HFF-Myc (cell line): ENCODE measurements at regions not wholly inside any gene's neighbourhood (a gene's known extent, or its start where the extent isn't known, plus 50 kb on each side); places are given as distances from the start of the nearest gene placed in this dataset.

Source experiments
- DNase-seq: peaks from one replicate; pipeline ENCODE4 v3.0.0-alpha.2; 2011; ENCODE audit warnings: low read depth; ENCODE audit errors: extremely low read depth
- H3K4me3 ChIP-seq: replicated peaks from 2 replicates; pipeline ENCODE4 v1.5.1; 2011; ENCODE audit warnings: low read depth, mild to moderate bottlenecking, control low read depth, low read length
- CTCF ChIP-seq: IDR thresholded peaks from 2 replicates; pipeline ENCODE4 v1.5.1; 2012; ENCODE audit warnings: mild to moderate bottlenecking, low read depth, low read length, control low read depth; ENCODE audit errors: missing control alignments

DNA sequence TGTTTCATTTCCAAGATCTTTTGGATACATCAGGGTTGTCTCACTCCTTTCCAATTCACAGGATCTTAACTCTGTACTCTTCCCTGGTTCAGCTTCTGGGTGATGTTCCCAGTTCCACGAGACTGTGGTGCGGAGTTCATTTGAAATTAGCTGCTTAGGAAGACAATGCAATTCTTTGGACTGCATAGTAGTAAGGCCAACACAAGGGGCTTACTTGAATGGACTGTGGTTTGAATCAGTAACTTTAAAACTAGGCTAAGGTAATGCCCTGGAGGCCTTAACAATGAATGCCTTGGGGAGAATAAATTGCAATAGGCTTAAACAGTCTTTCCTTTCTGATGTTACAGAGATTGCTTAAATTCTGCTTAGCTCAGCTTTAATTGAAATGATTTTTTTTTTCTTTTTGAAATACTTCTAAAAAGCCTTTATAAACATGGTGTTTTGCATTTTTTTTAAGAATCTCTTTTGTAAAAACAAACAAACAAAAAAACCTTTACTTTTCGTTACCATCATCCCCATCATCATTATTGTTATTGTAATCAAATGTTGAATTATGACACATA lies 133.8 kb upstream of the MEF2C start:
- DNase-seq, result no peak
- TF ChIP-seq CTCF, result no peak
- H3K4me3 ChIP-seq, result no peak overlapping the region

DNA sequence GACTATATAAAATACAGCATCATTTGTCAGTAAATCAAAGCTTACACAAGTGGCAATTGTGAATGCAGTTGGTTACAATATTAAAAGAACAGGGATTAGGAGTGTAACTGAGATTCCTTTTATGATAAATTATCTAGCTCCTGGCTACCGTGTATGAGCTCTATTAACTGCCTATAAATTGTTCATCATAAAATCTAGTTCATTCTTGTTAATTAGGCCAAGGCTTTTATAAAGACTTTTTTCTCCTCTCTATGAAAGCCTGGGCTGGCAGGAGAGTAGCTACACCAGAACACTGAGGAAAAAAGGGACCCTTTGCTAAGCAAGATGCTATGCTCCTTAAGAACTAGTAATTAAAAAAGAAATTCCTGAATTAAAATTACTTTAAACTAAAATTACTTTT lies 132.4 kb upstream of the MEF2C start:
- no peak for DNase-seq
- TF ChIP-seq CTCF, result no peak
- H3K4me3 ChIP-seq, result no peak overlapping the region

- no peak overlapping the region for H3K4me3 ChIP-seq
- TF ChIP-seq CTCF, result no peak
- no peak for DNase-seq
Observed at GRCh38 chr5:89011778-89012711, 129.1 kb upstream of the MEF2C start.

- no peak for TF ChIP-seq CTCF
- H3K4me3 ChIP-seq, result no peak overlapping the region
- DNase-seq, result no peak
Observed at GRCh38 chr5:89010512-89010911, 127.5 kb upstream of the MEF2C start.

DNA sequence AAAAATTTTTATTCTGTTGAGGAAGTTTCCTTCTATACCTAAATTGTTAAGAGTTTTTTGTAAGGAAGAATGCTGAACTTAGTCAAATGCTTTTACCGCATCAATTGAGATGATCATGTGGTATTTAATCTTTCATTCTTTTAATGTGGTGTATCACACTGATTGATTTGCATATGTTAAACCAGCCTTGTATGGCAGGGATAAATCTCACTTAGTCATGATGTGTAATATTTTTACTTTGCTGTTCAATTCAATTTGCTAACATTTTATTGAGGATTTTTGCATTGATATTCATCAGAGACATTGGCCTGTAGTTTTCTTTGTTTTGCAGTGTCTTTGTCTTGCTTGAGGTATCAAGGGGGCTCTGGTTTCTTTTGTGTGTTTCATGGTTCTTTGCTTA lies 125.3 kb upstream of the MEF2C start:
- TF ChIP-seq CTCF, result no peak
- H3K4me3 ChIP-seq, result no peak overlapping the region
- DNase-seq, result no peak

DNA sequence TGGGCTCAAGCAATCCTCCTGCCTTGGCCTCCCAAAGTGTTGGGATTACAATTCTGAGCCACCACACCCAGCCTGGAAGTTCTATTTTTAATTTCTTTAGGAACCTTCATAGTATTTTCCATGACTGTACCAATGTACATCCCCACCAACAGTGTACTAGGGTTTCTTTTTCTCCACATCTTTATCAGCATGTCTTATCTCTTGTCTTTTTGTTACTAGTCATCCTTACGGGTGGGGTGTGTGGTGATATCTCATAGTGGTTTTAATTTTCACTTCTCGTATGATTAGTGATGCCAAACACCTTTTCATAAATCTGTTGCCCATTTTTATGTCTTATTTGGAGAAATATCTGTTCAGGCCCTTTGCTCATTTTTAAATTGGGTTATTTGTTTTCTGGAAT lies 123.0 kb upstream of the MEF2C start:
- TF ChIP-seq CTCF, result no peak
- DNase-seq, result no peak
- H3K4me3 ChIP-seq, result no peak overlapping the region
